DOHH2 (cell line): ENCODE measurements at regions not wholly inside any gene's neighbourhood (a gene's known extent, or its start where the extent isn't known, plus 50 kb on each side); places are given as distances from the start of the nearest gene placed in this dataset.

Experiments used
- H3F3A ChIP-seq: fragments of 200-600 bp; sonication (generic), shearing (Covaris generic); 2 replicates; pipeline ENCODE4 v1.6.0; 2016; ENCODE audit warnings: antibody characterized with exemption, mild to moderate bottlenecking; ENCODE audit not compliant: control insufficient read depth, insufficient read depth
- H3K27ac ChIP-seq: fragments of 200-600 bp; sonication (generic); 2 replicates; pipeline ENCODE4 v1.5.1; 2014; ENCODE audit warnings: low read depth, mild to moderate bottlenecking, low read length, moderate library complexity
- H3K27me3 ChIP-seq: fragments of 200-600 bp; sonication (generic); 2 replicates; pipeline ENCODE4 v1.6.1; 2014; ENCODE audit warnings: mild to moderate bottlenecking, low read length, mixed read lengths; ENCODE audit not compliant: control insufficient read depth
- H3K36me3 ChIP-seq: fragments of 200-600 bp; sonication (generic); 2 replicates; pipeline ENCODE4 v1.6.1; 2014; ENCODE audit warnings: mild to moderate bottlenecking, low read length, moderate library complexity, mixed read lengths; ENCODE audit not compliant: control insufficient read depth
- H3K4me1 ChIP-seq: fragments of 200-600 bp; sonication (generic); 2 replicates; pipeline ENCODE4 v1.6.1; 2014; ENCODE audit warnings: mild to moderate bottlenecking, low read length, mixed read lengths; ENCODE audit not compliant: control insufficient read depth
- H3K4me2 ChIP-seq: fragments of 200-600 bp; sonication (generic); 2 replicates; pipeline ENCODE4 v1.6.0; 2014; ENCODE audit warnings: mild to moderate bottlenecking, low read length, moderate library complexity
- H3K4me3 ChIP-seq: fragments of 200-600 bp; sonication (generic); 2 replicates; pipeline ENCODE4 v1.5.1; 2014; ENCODE audit warnings: mild to moderate bottlenecking, low read length, mixed read lengths
- H3K79me2 ChIP-seq: fragments of 200-600 bp; sonication (generic); 2 replicates; pipeline ENCODE4 v1.6.1; 2014; ENCODE audit warnings: mild to moderate bottlenecking, low read length, mixed read lengths; ENCODE audit not compliant: control insufficient read depth
- H3K9me2 ChIP-seq: fragments of 200-600 bp; sonication (generic); replicated peaks from 2 replicates; pipeline ENCODE4 v1.6.1; 2014; ENCODE audit warnings: mild to moderate bottlenecking, low read length, mixed read lengths; ENCODE audit not compliant: control insufficient read depth
- H3K9me3 ChIP-seq: fragments of 200-600 bp; sonication (generic); 2 replicates; pipeline ENCODE4 v1.6.1; 2014; ENCODE audit warnings: antibody characterized with exemption, low read length, mixed read lengths; ENCODE audit not compliant: control insufficient read depth, insufficient read depth
- H4K20me1 ChIP-seq: fragments of 200-600 bp; sonication (generic); 2 replicates; pipeline ENCODE4 v1.6.0; 2014; ENCODE audit warnings: low read depth, mild to moderate bottlenecking, antibody characterized with exemption, low read length, moderate library complexity; ENCODE audit not compliant: control insufficient read depth, insufficient read depth
- EZH2phosphoT487 ChIP-seq: fragments of 200-600 bp; sonication (generic); IDR thresholded peaks from 2 replicates; pipeline ENCODE4 v1.6.1; 2017; ENCODE audit warnings: borderline replicate concordance, mild to moderate bottlenecking, antibody characterized with exemption, low read length, moderate library complexity, mixed read lengths
- TF ChIP-seq, protein P1 (sequence below): fragments of 200-600 bp; sonication (generic); IDR thresholded peaks from one replicate; pipeline ENCODE4 v1.5.1; 2014; ENCODE audit warnings: antibody characterized with exemption, mild to moderate bottlenecking, low read depth, low read length; ENCODE audit not compliant: poor library complexity, severe bottlenecking

GRCh38 chr4:110675426-110675825 lies 52.5 kb upstream of the PITX2 start:
- Histone ChIP-seq H3K79me2 (no peaks in the 10 kb centered on the region), H4K20me1 (no peaks in the 10 kb centered on the region), H3K4me3 (no peak overlapping the region), H3F3A (no peaks in the 10 kb centered on the region), H3K27me3 (no peaks in the 10 kb centered on the region), H3K4me2 (no peak overlapping the region), H3K27ac (no peak overlapping the region), H3K4me1 (no peaks in the 10 kb centered on the region), H3K9me2 (no peaks in the 10 kb centered on the region), H3K9me3 (no peaks in the 10 kb centered on the region), H3K36me3 (no peaks in the 10 kb centered on the region)
- TF ChIP-seq, protein P1, sequence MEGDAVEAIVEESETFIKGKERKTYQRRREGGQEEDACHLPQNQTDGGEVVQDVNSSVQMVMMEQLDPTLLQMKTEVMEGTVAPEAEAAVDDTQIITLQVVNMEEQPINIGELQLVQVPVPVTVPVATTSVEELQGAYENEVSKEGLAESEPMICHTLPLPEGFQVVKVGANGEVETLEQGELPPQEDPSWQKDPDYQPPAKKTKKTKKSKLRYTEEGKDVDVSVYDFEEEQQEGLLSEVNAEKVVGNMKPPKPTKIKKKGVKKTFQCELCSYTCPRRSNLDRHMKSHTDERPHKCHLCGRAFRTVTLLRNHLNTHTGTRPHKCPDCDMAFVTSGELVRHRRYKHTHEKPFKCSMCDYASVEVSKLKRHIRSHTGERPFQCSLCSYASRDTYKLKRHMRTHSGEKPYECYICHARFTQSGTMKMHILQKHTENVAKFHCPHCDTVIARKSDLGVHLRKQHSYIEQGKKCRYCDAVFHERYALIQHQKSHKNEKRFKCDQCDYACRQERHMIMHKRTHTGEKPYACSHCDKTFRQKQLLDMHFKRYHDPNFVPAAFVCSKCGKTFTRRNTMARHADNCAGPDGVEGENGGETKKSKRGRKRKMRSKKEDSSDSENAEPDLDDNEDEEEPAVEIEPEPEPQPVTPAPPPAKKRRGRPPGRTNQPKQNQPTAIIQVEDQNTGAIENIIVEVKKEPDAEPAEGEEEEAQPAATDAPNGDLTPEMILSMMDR: no peak
- no peak for TF ChIP-seq EZH2phosphoT487

DNA sequence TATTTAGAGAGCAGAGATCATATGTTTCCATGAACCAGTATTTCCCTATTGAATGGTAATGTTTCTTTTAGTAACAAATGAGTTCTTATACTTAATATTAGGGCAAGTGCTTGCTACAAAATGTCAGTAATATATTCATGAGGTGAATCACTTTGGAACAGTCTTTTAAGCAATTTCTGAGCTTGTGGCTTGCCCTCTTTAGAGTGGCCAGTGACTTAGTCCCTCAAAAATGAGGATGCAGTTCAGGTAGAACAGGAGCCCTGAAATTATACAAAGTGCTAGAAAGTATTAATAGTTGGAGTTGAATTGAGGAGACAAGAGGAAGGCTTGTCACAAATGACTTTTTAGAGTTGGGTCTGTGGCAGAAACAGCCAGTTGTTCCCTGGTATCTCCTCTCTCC lies 53.4 kb upstream of the PITX2 start:
- Histone ChIP-seq H3K36me3 (no peaks in the 10 kb centered on the region), H3K4me2 (no peak overlapping the region), H3K27me3 (no peaks in the 10 kb centered on the region), H3F3A (no peaks in the 10 kb centered on the region), H3K9me3 (no peaks in the 10 kb centered on the region), H3K9me2 (no peaks in the 10 kb centered on the region), H3K4me3 (no peak overlapping the region), H4K20me1 (no peaks in the 10 kb centered on the region), H3K79me2 (no peaks in the 10 kb centered on the region), H3K27ac (no peak overlapping the region), H3K4me1 (no peaks in the 10 kb centered on the region)
- TF ChIP-seq, protein P1: no peak
- TF ChIP-seq EZH2phosphoT487: no peak

GRCh38 chr4:110678517-110679227 lies 55.8 kb upstream of the PITX2 start:
- Histone ChIP-seq H3K27me3 (no peaks in the 10 kb centered on the region), H3K79me2 (no peaks in the 10 kb centered on the region), H3K9me3 (no peaks in the 10 kb centered on the region), H3F3A (no peaks in the 10 kb centered on the region), H4K20me1 (no peaks in the 10 kb centered on the region), H3K4me1 (no peaks in the 10 kb centered on the region), H3K27ac (no peak overlapping the region), H3K36me3 (no peaks in the 10 kb centered on the region), H3K4me3 (no peak overlapping the region), H3K4me2 (no peak overlapping the region), H3K9me2 (no peaks in the 10 kb centered on the region)
- TF ChIP-seq EZH2phosphoT487: no peak
- TF ChIP-seq, protein P1: no peak
